Fibroblast of the aortic adventitia (primary cell): ENCODE measurements at regions not wholly inside any gene's neighbourhood (a gene's known extent, or its start where the extent isn't known, plus 50 kb on each side); places are given as distances from the start of the nearest gene placed in this dataset.

Source experiments
- DNase-seq: peaks from one replicate; pipeline ENCODE4 v3.0.0-alpha.2; 2010; ENCODE audit warnings: low read depth
- H3K4me3 ChIP-seq: 2 replicates; pipeline ENCODE4 v1.5.1; 2011; ENCODE audit warnings: low read depth, mild to moderate bottlenecking, control low read depth, low read length, moderate library complexity
- TF ChIP-seq, protein P1 (sequence below): IDR thresholded peaks from 2 replicates; pipeline ENCODE4 v1.5.1; 2011; ENCODE audit warnings: mild to moderate bottlenecking, low read length, control low read depth, inconsistent platforms; ENCODE audit not compliant: insufficient read depth

- TF ChIP-seq, protein P1, sequence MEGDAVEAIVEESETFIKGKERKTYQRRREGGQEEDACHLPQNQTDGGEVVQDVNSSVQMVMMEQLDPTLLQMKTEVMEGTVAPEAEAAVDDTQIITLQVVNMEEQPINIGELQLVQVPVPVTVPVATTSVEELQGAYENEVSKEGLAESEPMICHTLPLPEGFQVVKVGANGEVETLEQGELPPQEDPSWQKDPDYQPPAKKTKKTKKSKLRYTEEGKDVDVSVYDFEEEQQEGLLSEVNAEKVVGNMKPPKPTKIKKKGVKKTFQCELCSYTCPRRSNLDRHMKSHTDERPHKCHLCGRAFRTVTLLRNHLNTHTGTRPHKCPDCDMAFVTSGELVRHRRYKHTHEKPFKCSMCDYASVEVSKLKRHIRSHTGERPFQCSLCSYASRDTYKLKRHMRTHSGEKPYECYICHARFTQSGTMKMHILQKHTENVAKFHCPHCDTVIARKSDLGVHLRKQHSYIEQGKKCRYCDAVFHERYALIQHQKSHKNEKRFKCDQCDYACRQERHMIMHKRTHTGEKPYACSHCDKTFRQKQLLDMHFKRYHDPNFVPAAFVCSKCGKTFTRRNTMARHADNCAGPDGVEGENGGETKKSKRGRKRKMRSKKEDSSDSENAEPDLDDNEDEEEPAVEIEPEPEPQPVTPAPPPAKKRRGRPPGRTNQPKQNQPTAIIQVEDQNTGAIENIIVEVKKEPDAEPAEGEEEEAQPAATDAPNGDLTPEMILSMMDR: no peak
- H3K4me3 ChIP-seq: no peak overlapping the region
- DNase-seq: no peak
Observed at GRCh38 chr16:27691721-27692120, 141.8 kb downstream of the KATNIP start.

DNA sequence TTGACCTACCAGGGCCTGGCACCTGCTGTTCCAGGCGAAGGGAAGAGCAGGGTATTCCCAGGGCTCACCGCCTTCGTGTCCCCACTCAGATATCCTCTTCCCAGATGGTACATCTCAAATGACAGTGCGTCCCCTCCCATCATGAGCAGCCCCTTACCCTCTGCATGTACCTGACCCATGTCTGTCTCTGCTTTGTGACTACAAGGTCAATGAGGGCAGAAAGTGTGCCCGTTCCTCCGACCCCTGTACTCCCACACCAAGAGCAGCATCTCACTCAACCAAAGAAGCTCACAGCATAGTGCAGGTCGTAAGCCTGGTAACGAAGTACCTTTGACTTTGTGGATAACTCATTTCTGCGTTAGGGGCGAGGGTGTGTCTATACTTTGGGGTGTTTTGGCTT, 142.6 kb downstream of the KATNIP start:
- TF ChIP-seq, protein P1: no peak
- no peak for DNase-seq
- no peak overlapping the region for H3K4me3 ChIP-seq

DNA sequence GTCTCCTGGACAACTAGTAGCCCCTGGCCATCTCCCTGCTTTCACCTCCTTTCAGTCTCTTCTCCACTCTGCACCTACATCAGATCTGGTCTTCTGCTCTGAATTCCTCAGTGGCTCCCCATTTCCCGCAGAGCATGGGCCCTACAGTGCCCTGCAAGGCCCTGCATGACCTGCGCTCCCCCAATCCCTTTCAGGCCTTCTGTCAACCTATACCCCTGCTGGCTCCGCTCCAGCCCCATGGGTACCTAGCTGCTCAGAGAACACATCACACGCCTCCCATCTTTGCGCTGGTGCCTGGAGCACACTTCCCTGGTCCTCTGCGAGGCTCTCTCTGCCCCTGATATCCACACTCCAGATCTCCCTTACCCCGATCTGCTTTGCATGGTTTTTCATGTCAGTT, 145.2 kb downstream of the KATNIP start:
- TF ChIP-seq, protein P1: no peak
- no peak overlapping the region for H3K4me3 ChIP-seq
- DNase-seq: no peak

- no peak overlapping the region for H3K4me3 ChIP-seq
- no peak for DNase-seq
- TF ChIP-seq, protein P1: peak; percentile 21
Observed at GRCh38 chr16:27698266-27698665, 148.3 kb downstream of the KATNIP start.

DNA sequence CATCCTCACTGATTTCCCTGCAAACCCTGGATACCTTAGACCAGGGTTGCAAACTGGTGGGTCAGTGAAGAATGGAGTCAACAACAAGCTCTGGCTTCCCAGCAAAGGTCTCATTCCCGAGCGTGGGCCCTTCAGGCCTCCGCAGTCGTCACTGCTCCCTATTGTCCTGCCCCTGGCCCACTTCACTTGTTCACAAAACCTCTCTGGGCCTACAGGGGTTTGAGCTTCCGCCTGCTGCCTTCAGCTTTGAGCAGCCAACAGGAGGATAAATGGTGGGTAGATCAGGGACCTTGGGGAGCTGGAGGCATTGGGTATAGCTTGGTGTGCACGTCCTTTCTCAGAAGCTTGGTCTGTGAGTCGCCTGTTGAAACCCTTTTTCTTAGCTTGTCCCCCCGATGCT, 148.8 kb downstream of the KATNIP start:
- TF ChIP-seq, protein P1: no peak
- no peak overlapping the region for H3K4me3 ChIP-seq
- DNase-seq: no peak

DNA sequence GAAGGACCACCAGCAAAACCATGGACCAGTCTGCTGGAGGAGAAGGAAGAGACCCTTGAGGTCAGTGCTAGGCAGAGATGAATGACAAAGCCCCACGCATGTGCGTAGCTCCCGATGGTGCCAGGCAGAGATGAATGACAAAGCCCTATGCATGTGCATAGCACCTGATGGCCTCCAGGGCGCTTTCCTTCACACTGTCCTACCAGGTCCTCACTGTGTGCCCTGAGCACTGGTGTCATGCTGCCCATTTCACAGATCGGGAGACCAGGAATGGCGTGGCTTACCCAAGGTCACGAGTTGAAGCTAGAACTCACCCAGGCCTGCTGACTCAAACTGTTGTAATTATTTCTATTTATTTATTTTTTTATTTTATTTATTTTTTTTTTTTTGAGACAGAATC, 149.6 kb downstream of the KATNIP start:
- no peak overlapping the region for H3K4me3 ChIP-seq
- TF ChIP-seq, protein P1: no peak
- no peak for DNase-seq

GRCh38 chr16:27700304-27700995, 150.5 kb downstream of the KATNIP start:
- DNase-seq: no peak

More at GRCh38 chr16:27700304-27700995, 150.5 kb downstream of the KATNIP start:
- no peak overlapping the region for H3K4me3 ChIP-seq
- TF ChIP-seq, protein P1: no peak
